ENCODE measurements at regions not wholly inside any gene's neighbourhood (a gene's known extent, or its start where the extent isn't known, plus 50 kb on each side); places are given as distances from the start of the nearest gene placed in this dataset.

- Histone ChIP-seq H3K4me3 (no peak overlapping the region), H3K9me3 (no peaks in the 10 kb centered on the region), H3K36me3 (no peaks in the 10 kb centered on the region), H3K27me3 (no peaks in the 10 kb centered on the region), H3K27ac (no peak overlapping the region), H3K4me1 (ENCODE audit: insufficient read depth) (no peaks in the 10 kb centered on the region)
- no peak for TF ChIP-seq POLR2A (IDR thresholded peaks at IDR 0.05)
- no peak for TF ChIP-seq CTCF (IDR thresholded peaks at IDR 0.05)
- no peak for TF ChIP-seq EP300 (IDR thresholded peaks at IDR 0.05)
- intact Hi-C loops (cut with DNase I): no loop called here
- WGBS, 3 donors: 89 to 97% (median 93%) methylated on average over 2 of the region's 2 CpGs
- no peak for DNase-seq
Measured at GRCh38 chr2:215548714-215549113, 112.8 kb upstream of the FN1 start.

- TF ChIP-seq CTCF (IDR thresholded peaks at IDR 0.05) (no peak), EP300 (IDR thresholded peaks at IDR 0.05) (no peak), POLR2A (IDR thresholded peaks at IDR 0.05) (no peak)
- Histone ChIP-seq H3K27me3 (no peaks in the 10 kb centered on the region), H3K4me3 (no peak overlapping the region), H3K4me1 (ENCODE audit: insufficient read depth) (no peaks in the 10 kb centered on the region), H3K9me3 (no peaks in the 10 kb centered on the region), H3K27ac (no peak overlapping the region), H3K36me3 (no peaks in the 10 kb centered on the region)
- DNase-seq: no peak
- intact Hi-C loops (cut with DNase I): no loop called here
Measured at GRCh38 chr2:215542690-215543089, 106.8 kb upstream of the FN1 start.

GRCh38 chr2:215540658-215541057 is 104.8 kb upstream of the FN1 start:
- Histone ChIP-seq H3K4me3 (no peak overlapping the region), H3K9me3 (no peaks in the 10 kb centered on the region), H3K36me3 (no peaks in the 10 kb centered on the region), H3K27ac (no peak overlapping the region), H3K4me1 (ENCODE audit: insufficient read depth) (no peaks in the 10 kb centered on the region), H3K27me3 (no peaks in the 10 kb centered on the region)
- no peak for DNase-seq
- intact Hi-C loops (cut with DNase I): no loop called here
- TF ChIP-seq CTCF (IDR thresholded peaks at IDR 0.05): no peak
- no peak for TF ChIP-seq EP300 (IDR thresholded peaks at IDR 0.05)
- TF ChIP-seq POLR2A (IDR thresholded peaks at IDR 0.05): no peak
- 64 to 69% (median 64%) methylated on average over 1 of the region's 1 CpG for WGBS, 3 donors

GRCh38 chr2:215537611-215538010 is 101.7 kb upstream of the FN1 start:
- Histone ChIP-seq H3K9me3 (peaks cover 0 to 2% of the 10 kb centered on the region in 2 donors), H3K4me1 (ENCODE audit: insufficient read depth) (no peaks in the 10 kb centered on the region), H3K36me3 (no peaks in the 10 kb centered on the region), H3K27ac (no peak overlapping the region), H3K4me3 (no peak overlapping the region), H3K27me3 (no peaks in the 10 kb centered on the region)
- TF ChIP-seq POLR2A (IDR thresholded peaks at IDR 0.05): no peak
- no peak for TF ChIP-seq CTCF (IDR thresholded peaks at IDR 0.05)
- no peak for TF ChIP-seq EP300 (IDR thresholded peaks at IDR 0.05)
- intact Hi-C loops (cut with DNase I): loop anchor here in 1 of 4 donors (10.0 kb wide), 1 partner anchor 1423 kb away; no protein-coding TSS in a partner anchor
- DNase-seq: no peak
- 52 to 67% (median 58%) methylated on average over 2 of the region's 2 CpGs for WGBS, 3 donors

Data from ovary (tissue), 7 donors.